CD4-positive, CD25-positive, alpha-beta regulatory T cell (primary cell): ENCODE measurements at regions not wholly inside any gene's neighbourhood (a gene's known extent, or its start where the extent isn't known, plus 50 kb on each side); places are given as distances from the start of the nearest gene placed in this dataset.

Experiments
- ATAC-seq, 2 donors: fragments of 150-1000 bp; cut with Tn5 transposase; one replicate each; pipeline ENCODE4 v1.10.0; 2021; ENCODE audit warnings: low read depth in 2 of 2, moderate number of reproducible peaks in 2 of 2, moderate library complexity in 1 of 2
- DNase-seq, 3 donors: peaks; one replicate each; pipeline versions ENCODE4 v3.0.0 to v3.0.0-alpha.2; 2012 to 2022; ENCODE audit warnings: mixed read lengths in 1 of 3
- H3K27ac ChIP-seq: one replicate; pipeline ENCODE4 v1.7.0; 2013; ENCODE audit warnings: mild to moderate bottlenecking, low read length; ENCODE audit not compliant: insufficient read depth, poor library complexity, severe bottlenecking
- H3K27me3 ChIP-seq: one replicate; pipeline ENCODE4 v1.7.0; 2013; ENCODE audit warnings: low read length; ENCODE audit not compliant: control insufficient read depth, insufficient read depth
- H3K36me3 ChIP-seq: one replicate; pipeline ENCODE4 v1.7.0; 2013; ENCODE audit warnings: mild to moderate bottlenecking, low read length, moderate library complexity; ENCODE audit not compliant: control insufficient read depth, insufficient read depth
- H3K4me1 ChIP-seq: 2 replicates; pipeline ENCODE4 v1.7.0; 2013; ENCODE audit warnings: mild to moderate bottlenecking, low read length; ENCODE audit not compliant: insufficient read depth, control insufficient read depth, poor library complexity, severe bottlenecking
- H3K4me3 ChIP-seq: one replicate; pipeline ENCODE4 v1.7.0; 2013; ENCODE audit warnings: low read depth, mild to moderate bottlenecking, low read length, moderate library complexity
- H3K9me3 ChIP-seq, 2 experiments: 1 replicate in 1 of 2; 2 replicates in 1 of 2; pipeline ENCODE4 v1.7.0; 2013; ENCODE audit warnings: low read length in 2 of 2, mild to moderate bottlenecking in 1 of 2, moderate library complexity in 1 of 2; ENCODE audit not compliant: control insufficient read depth in 2 of 2
- H3K27ac Mint-ChIP-seq, 3 donors: one replicate each; pipeline ENCODE4 v1.8.0; 2020 to 2022; ENCODE audit warnings: mild to moderate bottlenecking in 3 of 3, mixed read lengths in 3 of 3, moderate library complexity in 2 of 3
- H3K27me3 Mint-ChIP-seq: one replicate; pipeline ENCODE4 v1.8.0; 2022; ENCODE audit warnings: mild to moderate bottlenecking, mixed read lengths
- H3K36me3 Mint-ChIP-seq: one replicate; pipeline ENCODE4 v1.8.0; 2020; ENCODE audit warnings: mixed read lengths
- H3K4me1 Mint-ChIP-seq, 4 donors: one replicate each; pipeline ENCODE4 v1.8.0; 2020 to 2022; ENCODE audit warnings: mixed read lengths in 4 of 4, mild to moderate bottlenecking in 1 of 4
- H3K4me3 Mint-ChIP-seq, 4 donors: one replicate each; pipeline ENCODE4 v1.8.0; 2020 to 2022; ENCODE audit warnings: mild to moderate bottlenecking in 4 of 4, mixed read lengths in 4 of 4, moderate library complexity in 3 of 4
- H3K9me3 Mint-ChIP-seq, 7 donors: one replicate each; pipeline ENCODE4 v1.8.0; 2020 to 2022; ENCODE audit warnings: mixed read lengths in 7 of 7, mild to moderate bottlenecking in 3 of 7, moderate library complexity in 2 of 7

GRCh38 chr7:115658223-115658622, 372.3 kb downstream of the TFEC start:
- Histone ChIP-seq H3K36me3 (no peaks in the 10 kb centered on the region), H3K27ac (no peak overlapping the region), H3K4me3 (no peak overlapping the region), H3K4me1 (no peaks in the 10 kb centered on the region), H3K27me3 (no peaks in the 10 kb centered on the region), H3K9me3 (no peaks in the 10 kb centered on the region)
- DNase-seq (no peak), ATAC-seq (no peak)
- Mint-ChIP-seq H3K36me3 (no peaks in the 10 kb centered on the region), H3K4me3 (no peak overlapping the region), H3K27ac (no peak overlapping the region), H3K4me1 (no peaks in the 10 kb centered on the region), H3K27me3 (no peaks in the 10 kb centered on the region), H3K9me3 (peaks cover 0 to 2% (median 0%) of the 10 kb centered on the region in 7 donors)

GRCh38 chr7:115654384-115655214, 376.0 kb downstream of the TFEC start:
- no peaks in the 10 kb centered on the region for H3K27me3 ChIP-seq
- H3K9me3 Mint-ChIP-seq: peaks cover 0 to 2% (median 0%) of the 10 kb centered on the region in 7 donors
- DNase-seq (no peak), ATAC-seq (no peak)
- H3K4me1 Mint-ChIP-seq: no peaks in the 10 kb centered on the region
- no peak overlapping the region for H3K4me3 Mint-ChIP-seq
- no peaks in the 10 kb centered on the region for H3K9me3 ChIP-seq
- no peaks in the 10 kb centered on the region for H3K36me3 ChIP-seq
- H3K27ac Mint-ChIP-seq: no peak overlapping the region
- no peaks in the 10 kb centered on the region for H3K27me3 Mint-ChIP-seq
- H3K4me1 ChIP-seq: no peaks in the 10 kb centered on the region
- H3K27ac ChIP-seq: no peak overlapping the region
- no peaks in the 10 kb centered on the region for H3K36me3 Mint-ChIP-seq
- H3K4me3 ChIP-seq: no peak overlapping the region

- Histone ChIP-seq H3K36me3 (no peaks in the 10 kb centered on the region), H3K4me3 (no peak overlapping the region), H3K9me3 (no peaks in the 10 kb centered on the region), H3K27me3 (no peaks in the 10 kb centered on the region), H3K27ac (no peak overlapping the region), H3K4me1 (no peaks in the 10 kb centered on the region)
- Mint-ChIP-seq H3K27ac (no peak overlapping the region), H3K9me3 (no peaks in the 10 kb centered on the region), H3K4me1 (no peaks in the 10 kb centered on the region), H3K4me3 (no peak overlapping the region), H3K27me3 (no peaks in the 10 kb centered on the region), H3K36me3 (no peaks in the 10 kb centered on the region)
- ATAC-seq: no peak
- no peak for DNase-seq
Measured at GRCh38 chr7:115649429-115649828, 381.1 kb downstream of the TFEC start.

- Mint-ChIP-seq H3K36me3 (no peaks in the 10 kb centered on the region), H3K27ac (no peak overlapping the region), H3K4me1 (no peaks in the 10 kb centered on the region), H3K9me3 (peaks cover 0 to 2% (median 0%) of the 10 kb centered on the region in 7 donors), H3K4me3 (no peak overlapping the region), H3K27me3 (no peaks in the 10 kb centered on the region)
- Histone ChIP-seq H3K27ac (no peak overlapping the region), H3K4me3 (no peak overlapping the region), H3K9me3 (no peaks in the 10 kb centered on the region), H3K36me3 (no peaks in the 10 kb centered on the region), H3K27me3 (no peaks in the 10 kb centered on the region), H3K4me1 (no peaks in the 10 kb centered on the region)
- DNase-seq: no peak
- no peak for ATAC-seq
Measured at GRCh38 chr7:115647712-115648111, 382.9 kb downstream of the TFEC start.

- Mint-ChIP-seq H3K4me1 (no peaks in the 10 kb centered on the region), H3K27me3 (no peaks in the 10 kb centered on the region), H3K4me3 (no peak overlapping the region), H3K9me3 (peaks cover 0 to 5% (median 3%) of the 10 kb centered on the region in 7 donors), H3K36me3 (no peaks in the 10 kb centered on the region), H3K27ac (no peak overlapping the region)
- DNase-seq (no peak), ATAC-seq (no peak)
- Histone ChIP-seq H3K4me1 (no peaks in the 10 kb centered on the region), H3K9me3 (no peaks in the 10 kb centered on the region), H3K27ac (no peak overlapping the region), H3K36me3 (no peaks in the 10 kb centered on the region), H3K27me3 (no peaks in the 10 kb centered on the region), H3K4me3 (no peak overlapping the region)
Measured at GRCh38 chr7:115642194-115642593, 388.4 kb downstream of the TFEC start.

- no peaks in the 10 kb centered on the region for H3K4me1 ChIP-seq
- H3K36me3 Mint-ChIP-seq: no peaks in the 10 kb centered on the region
- H3K9me3 Mint-ChIP-seq: peaks cover 0 to 7% (median 3%) of the 10 kb centered on the region in 7 donors
- H3K4me3 ChIP-seq: no peak overlapping the region
- H3K4me3 Mint-ChIP-seq: no peak overlapping the region
- ATAC-seq: no peak
- H3K4me1 Mint-ChIP-seq: no peaks in the 10 kb centered on the region
- no peak overlapping the region for H3K27ac Mint-ChIP-seq
- no peak for DNase-seq
- H3K27ac ChIP-seq: no peak overlapping the region
- H3K36me3 ChIP-seq: no peaks in the 10 kb centered on the region
- no peaks in the 10 kb centered on the region for H3K27me3 ChIP-seq
- H3K27me3 Mint-ChIP-seq: no peaks in the 10 kb centered on the region
- H3K9me3 ChIP-seq: no peaks in the 10 kb centered on the region
Measured at GRCh38 chr7:115638853-115639252, 391.7 kb downstream of the TFEC start.

GRCh38 chr7:115637128-115637527, 393.4 kb downstream of the TFEC start:
- Mint-ChIP-seq H3K4me1 (no peaks in the 10 kb centered on the region), H3K9me3 (peaks cover 0 to 7% (median 3%) of the 10 kb centered on the region in 7 donors), H3K27me3 (no peaks in the 10 kb centered on the region), H3K27ac (no peak overlapping the region), H3K36me3 (no peaks in the 10 kb centered on the region), H3K4me3 (no peak overlapping the region)
- Histone ChIP-seq H3K9me3 (no peaks in the 10 kb centered on the region), H3K27ac (no peak overlapping the region), H3K4me3 (no peak overlapping the region), H3K4me1 (no peaks in the 10 kb centered on the region), H3K27me3 (no peaks in the 10 kb centered on the region), H3K36me3 (no peaks in the 10 kb centered on the region)
- ATAC-seq: no peak
- no peak for DNase-seq

- H3K27ac Mint-ChIP-seq: no peak overlapping the region
- no peak for DNase-seq
- no peak overlapping the region for H3K4me3 Mint-ChIP-seq
- H3K4me3 ChIP-seq: no peak overlapping the region
- H3K4me1 ChIP-seq: no peaks in the 10 kb centered on the region
- H3K9me3 ChIP-seq: no peaks in the 10 kb centered on the region
- no peaks in the 10 kb centered on the region for H3K4me1 Mint-ChIP-seq
- H3K27me3 Mint-ChIP-seq: no peaks in the 10 kb centered on the region
- no peak overlapping the region for H3K27ac ChIP-seq
- no peaks in the 10 kb centered on the region for H3K36me3 ChIP-seq
- no peak for ATAC-seq
- no peaks in the 10 kb centered on the region for H3K36me3 Mint-ChIP-seq
- H3K9me3 Mint-ChIP-seq: peaks cover 0 to 7% (median 3%) of the 10 kb centered on the region in 7 donors
- H3K27me3 ChIP-seq: no peaks in the 10 kb centered on the region
Measured at GRCh38 chr7:115635876-115636275, 394.7 kb downstream of the TFEC start.
